ENCODE measurements at regions not wholly inside any gene's neighbourhood (a gene's known extent, or its start where the extent isn't known, plus 50 kb on each side); places are given as distances from the start of the nearest gene placed in this dataset.
"Not testable (repeated sequence)": the region's sequence is repeated elsewhere in the genome, so short reads cannot be mapped to it uniquely, and the experiment has no call there.

- no peak for DNase-seq
Observed at GRCh38 chr4:125760956-125761355, 446.2 kb downstream of the FAT4 start.

DNA sequence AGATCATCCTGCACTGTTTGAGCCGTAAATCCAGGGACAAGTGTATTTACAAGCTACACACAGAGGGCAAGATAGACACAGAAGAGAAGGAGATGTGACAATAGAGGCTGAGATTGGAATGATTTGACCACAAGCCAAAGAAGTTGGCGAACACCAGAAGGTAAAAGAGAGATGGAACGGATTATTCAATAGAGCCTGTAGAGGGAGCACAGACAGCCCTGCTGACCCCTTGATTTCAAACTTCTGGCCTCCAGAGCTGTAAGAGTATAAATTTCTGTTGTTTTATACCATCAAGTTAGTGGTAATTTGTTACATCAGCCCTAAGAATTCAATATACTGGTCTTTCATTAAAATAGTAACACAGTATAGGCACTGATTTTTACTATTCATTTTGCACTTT is 447.8 kb downstream of the FAT4 start:
- no peak for DNase-seq

DNA sequence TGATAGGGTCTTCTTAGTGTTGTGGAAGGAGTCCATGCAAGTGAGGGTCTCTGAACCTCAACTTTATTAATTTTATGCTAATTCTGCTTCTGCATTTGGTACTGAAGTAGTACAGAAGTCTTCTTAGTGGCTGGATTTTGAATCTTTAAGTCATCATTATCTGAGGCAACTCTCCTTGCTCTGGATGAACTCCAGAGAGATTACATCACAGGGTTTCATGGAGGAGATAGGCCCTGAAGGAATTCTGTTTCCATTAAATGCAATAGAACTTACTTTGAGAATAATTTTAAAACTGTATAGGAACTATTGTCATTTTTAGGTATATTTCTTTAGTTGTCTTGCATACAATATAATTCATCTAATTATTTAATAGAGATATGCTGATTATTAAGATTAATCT is 451.2 kb downstream of the FAT4 start:
- no peak for DNase-seq

DNA sequence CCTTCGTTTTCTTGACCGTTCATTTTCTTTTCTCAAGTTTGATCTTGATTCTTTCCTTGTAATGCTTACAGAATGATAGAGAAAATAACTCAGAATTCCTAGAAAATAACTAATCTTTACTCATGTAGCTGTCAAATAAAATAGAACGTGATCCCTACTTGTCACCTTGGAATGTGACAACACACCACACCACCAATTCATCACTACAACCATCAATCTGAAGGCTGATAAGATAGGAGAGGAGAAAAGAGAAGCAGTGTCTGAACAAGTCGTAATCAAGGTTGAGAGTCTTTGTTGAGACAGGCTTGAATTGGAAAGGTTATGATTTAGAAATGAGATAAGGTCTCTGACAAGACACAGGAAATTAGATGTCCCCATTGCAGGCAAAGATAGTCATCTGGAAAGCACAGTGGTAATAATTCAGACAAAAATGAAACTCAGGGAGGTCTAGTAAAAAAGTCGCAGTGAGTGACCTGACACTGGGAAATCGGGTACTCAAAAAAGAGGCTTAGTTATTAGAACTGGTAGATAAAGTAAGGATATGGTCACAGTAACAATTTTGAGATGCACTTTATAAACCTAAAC is 456.2 kb downstream of the FAT4 start:
- DNase-seq: no peak

GRCh38 chr4:125772680-125773079 is 457.9 kb downstream of the FAT4 start:
- DNase-seq: no peak

DNA sequence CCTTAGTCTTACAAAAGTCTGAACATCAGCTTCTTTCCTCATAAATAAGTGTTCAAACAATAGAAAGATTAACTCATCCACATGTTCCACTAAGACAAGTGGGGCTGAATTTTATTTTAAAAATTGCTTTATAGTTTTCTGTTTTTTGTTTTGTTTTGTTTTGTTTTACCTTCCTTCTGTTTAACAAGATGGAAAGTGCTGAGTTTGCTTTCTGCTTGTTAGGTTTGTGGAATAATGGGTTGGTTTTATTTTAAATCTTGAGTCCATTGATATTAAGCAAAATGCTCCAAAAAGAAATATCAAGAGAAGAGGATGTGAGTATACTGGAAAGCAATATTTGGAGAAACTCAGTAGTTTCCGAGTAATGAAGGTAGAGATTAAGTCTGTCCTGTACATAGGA is 458.7 kb downstream of the FAT4 start:
- DNase-seq: no peak

DNA sequence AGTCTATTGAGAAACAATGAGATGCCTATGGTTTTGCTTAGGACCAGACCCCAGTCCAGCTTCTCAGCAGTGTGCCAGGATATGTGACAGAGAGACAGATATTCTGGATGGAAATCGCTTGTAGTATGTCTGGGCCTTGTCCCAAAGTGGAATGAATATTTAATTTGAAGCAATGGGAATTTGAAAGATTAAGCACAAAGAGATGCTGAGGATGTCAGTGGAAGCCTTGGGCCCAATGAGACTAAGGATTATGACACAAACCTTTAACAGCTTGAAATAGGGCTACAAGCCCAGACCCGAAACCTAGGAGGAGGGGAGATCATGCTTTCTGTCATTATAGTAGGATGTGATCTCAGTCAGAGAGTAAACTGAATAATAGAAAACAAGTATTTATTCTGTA is 459.2 kb downstream of the FAT4 start:
- DNase-seq: no peak

- no peak for DNase-seq
Observed at GRCh38 chr4:125776146-125776545, 461.4 kb downstream of the FAT4 start.

GRCh38 chr4:125780164-125780563 is 465.4 kb downstream of the FAT4 start:
- DNase-seq: no peak

DNA sequence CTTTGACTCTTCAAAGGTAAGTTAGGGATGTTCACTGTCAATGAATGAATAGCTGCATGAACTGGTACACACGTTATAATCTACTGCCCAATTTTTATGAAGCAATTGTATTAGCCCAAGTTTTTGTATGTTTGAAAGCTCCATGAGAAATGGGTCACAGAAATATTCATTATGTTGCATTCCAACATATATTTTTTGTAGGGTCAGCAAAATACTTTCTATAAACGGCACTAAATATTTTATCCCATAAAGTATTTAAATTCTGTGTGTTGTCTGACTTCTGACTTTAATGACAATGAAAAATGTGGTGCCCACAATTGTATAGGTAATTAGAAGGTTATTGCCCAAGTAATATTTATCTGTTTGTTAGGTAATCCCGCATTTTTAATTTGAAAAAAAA is 466.0 kb downstream of the FAT4 start:
- no peak for DNase-seq

DNA sequence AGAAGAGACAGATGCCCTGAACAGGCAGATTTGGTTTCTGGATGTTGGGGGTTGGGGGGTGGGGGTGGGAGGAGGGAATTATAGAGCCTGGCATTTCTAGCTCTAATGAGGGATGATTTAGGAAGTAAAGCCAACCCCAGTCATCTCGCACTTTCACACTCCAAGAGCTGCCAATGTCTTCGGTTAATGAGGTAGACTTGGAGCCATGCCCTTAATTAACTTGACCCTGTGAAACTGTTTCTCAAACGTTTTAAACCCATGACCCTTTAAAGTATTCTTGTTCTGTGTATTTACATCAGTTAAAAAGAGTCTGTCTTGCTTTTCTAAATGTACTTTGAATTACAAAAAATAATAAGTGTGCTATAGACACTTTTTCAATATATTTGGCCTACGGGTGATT is 466.9 kb downstream of the FAT4 start:
- DNase-seq: no peak

GRCh38 chr4:125784741-125785140 is 470.0 kb downstream of the FAT4 start:
- no peak for DNase-seq

DNA sequence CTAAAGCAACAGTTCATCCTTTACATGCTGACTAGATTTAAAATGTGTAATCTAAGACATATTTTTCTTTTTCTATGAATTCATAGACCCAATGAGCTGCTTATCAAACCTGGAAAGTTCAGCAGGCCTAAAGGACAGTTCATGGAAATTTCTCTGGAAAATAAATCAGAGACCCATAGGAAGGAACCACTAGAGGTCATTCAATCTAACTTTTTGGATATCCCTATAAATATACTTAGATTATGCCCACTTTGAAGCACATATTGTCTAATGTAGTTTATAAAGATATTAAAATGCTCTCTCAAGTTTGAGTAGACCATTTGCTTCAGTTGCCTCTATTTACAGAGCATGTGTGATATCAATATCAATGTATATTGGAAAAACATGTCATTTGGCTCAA is 473.0 kb downstream of the FAT4 start:
- no peak for DNase-seq

DNA sequence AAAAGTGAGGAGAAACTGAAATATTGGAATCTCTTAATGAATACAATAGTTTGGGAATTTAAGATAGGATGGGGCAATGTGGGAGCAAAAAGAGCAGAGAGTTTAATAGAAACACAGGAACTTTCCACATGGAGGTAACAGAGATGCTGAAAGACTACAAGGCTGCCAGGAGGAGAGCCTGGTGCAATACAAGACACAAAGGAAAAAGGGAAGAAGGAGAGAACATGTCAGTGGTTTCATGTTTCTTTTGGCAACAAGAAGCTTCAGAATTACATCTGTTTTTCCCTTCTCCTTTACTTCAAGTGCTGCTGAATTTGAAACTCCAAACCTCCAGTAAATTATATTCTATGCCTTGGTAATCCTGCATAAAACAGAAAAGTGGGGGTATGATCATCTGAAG is 474.3 kb downstream of the FAT4 start:
- no peak for DNase-seq

GRCh38 chr4:125791896-125792295 is 477.1 kb downstream of the FAT4 start:
- no peak for DNase-seq

DNA sequence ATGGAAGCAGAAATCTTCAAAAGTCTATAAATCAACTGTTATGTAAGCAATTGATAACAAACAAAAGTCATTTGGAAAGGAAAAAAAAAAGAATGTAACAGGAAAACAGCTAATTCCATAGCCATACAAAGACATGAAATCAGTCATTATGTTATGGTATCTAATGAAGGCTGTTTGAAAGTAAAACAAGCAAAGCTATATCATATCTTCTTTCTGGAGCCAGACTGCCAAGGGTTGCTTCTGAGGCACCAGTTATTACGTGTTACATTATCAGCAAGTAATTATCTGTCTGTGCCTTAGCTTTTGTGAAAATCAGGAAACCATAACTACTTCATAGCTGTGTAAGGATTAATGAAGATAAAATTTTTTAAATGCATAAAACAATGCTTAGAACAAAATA is 480.2 kb downstream of the FAT4 start:
- DNase-seq: no peak

- no peak for DNase-seq
Observed at GRCh38 chr4:125796138-125796537, 481.4 kb downstream of the FAT4 start.

- DNase-seq: not testable (repeated sequence)
Observed at GRCh38 chr4:125797621-125798020, 482.9 kb downstream of the FAT4 start.

DNA sequence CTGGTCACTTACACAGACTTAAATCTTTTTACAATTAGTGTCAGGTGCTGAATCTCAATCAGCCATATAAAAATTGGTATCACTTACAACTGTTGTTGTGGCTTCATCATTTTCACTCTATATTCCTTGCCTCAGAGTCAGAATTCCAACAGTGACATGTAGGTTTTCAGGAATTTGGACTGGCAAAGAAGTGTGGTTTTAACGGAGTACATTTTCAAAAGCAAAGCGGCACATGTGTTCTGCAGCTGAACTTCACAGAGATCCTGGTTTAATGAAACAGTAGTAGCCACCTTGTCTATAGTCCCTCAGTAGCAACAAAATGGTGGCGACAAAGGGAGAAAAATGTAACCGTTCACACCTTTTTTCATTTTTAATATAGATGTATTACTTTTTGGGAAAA is 486.6 kb downstream of the FAT4 start:
- no peak for DNase-seq

DNA sequence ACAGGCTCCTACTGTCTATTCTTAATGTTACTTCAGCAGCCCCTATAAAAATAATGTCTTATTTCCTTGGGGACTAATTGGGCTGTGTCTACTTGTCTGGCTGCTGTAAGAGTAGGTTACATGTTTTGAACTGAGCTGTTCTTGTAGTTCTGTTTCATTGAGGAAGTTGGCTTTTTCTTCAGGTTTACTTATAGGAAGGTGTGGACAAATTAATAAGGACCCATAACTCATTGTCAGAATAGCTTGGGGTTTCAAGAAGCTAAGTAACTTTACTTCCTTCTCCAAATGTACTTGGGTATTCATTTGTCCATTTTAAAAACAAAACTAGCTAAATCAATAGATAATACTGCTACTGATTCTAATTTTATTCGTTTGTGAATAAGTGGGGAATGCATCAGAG is 487.2 kb downstream of the FAT4 start:
- DNase-seq: no peak

DNA sequence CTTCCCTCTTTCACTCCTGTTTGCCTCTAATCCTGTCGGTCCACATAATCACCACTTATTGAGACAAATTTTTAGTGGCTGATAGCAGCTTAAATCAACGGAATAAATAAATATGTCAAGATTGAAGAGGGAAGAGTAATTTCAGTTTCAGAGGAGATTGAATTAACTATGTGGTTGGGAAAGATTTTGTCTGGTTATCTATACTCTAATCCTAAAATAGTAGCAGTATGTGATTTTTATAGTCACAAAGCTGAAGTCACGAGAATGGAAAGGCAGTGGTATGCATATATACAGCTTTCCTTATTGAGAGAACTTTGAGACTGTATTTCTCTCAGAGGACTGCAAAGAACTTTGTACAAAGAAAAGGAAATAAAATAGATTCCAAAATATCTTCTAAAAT is 493.3 kb downstream of the FAT4 start:
- no peak for DNase-seq

DNA sequence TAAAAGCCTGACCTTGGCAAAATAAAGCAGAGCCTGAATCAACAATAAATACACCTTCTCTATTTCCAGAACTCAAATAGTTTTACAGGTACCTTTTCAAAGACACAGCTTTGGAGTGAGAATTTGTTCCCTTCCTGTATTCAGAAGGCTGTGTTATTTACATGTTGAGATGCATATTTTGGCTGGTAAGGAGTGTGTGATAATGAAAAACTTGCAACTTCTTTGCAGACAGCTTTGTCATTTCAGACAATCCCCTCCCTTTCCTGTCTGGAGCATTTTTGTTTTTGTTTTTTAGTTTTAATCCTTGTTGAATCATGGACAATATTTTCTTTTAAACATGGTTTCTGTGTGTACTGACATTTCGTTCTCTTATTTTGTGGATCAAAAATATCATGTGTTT is 493.8 kb downstream of the FAT4 start:
- DNase-seq: no peak

GRCh38 chr4:125811892-125812291 is 497.1 kb downstream of the FAT4 start:
- no peak for DNase-seq

GRCh38 chr4:125826801-125827695 is 512.3 kb downstream of the FAT4 start:
- DNase-seq: no peak

DNA sequence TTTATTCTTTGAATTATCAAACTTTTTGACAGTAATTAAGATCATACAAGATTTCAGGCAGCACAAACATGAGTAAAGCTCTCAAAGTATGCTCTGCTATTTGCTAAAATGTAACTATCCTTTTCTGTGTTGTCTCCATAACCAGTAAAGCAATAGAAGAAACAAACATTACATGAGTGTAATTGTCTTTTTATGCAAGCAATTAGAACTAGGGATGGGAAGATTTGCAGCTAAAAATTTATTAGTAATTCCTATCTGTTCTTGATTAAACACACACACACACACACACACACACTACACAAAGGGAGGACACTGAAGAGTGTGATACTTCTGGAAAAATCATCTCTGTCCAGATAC is 512.9 kb downstream of the FAT4 start:
- DNase-seq: no peak
